Stomach (tissue), 8 donors: ENCODE measurements at regions not wholly inside any gene's neighbourhood (a gene's known extent, or its start where the extent isn't known, plus 50 kb on each side); places are given as distances from the start of the nearest gene placed in this dataset.

Experiments used
- DNase-seq, 2 donors: peaks; one replicate each; pipeline versions ENCODE4 v3.0.0 to v3.0.0-alpha.2; 2013 to 2019
- H3K27ac ChIP-seq, 5 donors: fragments of 200-600 bp in 4 of 5; sonication (generic) in 4 of 5; one replicate each; pipeline ENCODE4 v1.5.1; 2013 to 2019; ENCODE audit warnings: mild to moderate bottlenecking in 1 of 5, moderate library complexity in 1 of 5
- H3K27me3 ChIP-seq, 3 donors: fragments of 200-600 bp; sonication (generic); one replicate each; pipeline ENCODE4 v1.5.1; 2017 to 2019; ENCODE audit warnings: mixed run types in 1 of 3
- H3K36me3 ChIP-seq, 4 donors: fragments of 200-600 bp; sonication (generic); 1 replicate in 3 of 4; 2 replicates in 1 of 4; pipeline ENCODE4 v1.5.1; 2016 to 2019
- H3K4me1 ChIP-seq, 4 donors: fragments of 200-600 bp; sonication (generic); one replicate each; pipeline ENCODE4 v1.5.1; 2016 to 2019
- H3K4me3 ChIP-seq, 4 donors: fragments of 200-600 bp; sonication (generic) in 3 of 4; one replicate each; pipeline ENCODE4 v1.5.1; 2016 to 2019; ENCODE audit warnings: mild to moderate bottlenecking in 1 of 4
- H3K9me3 ChIP-seq, 4 donors: fragments of 200-600 bp; sonication (generic); one replicate each; pipeline ENCODE4 v1.5.1; 2016 to 2019
- EP300 ChIP-seq: sonication (generic); formaldehyde crosslinking; IDR thresholded peaks from one replicate; pipeline ENCODE4 v1.6.1; 2017; ENCODE audit warnings: antibody characterized with exemption
- POLR2A ChIP-seq, 4 donors: fragments of 450-650 bp; IDR thresholded peaks; one replicate each; pipeline ENCODE4 v1.6.1; 2016; ENCODE audit warnings: antibody characterized with exemption in 4 of 4, control low read depth in 2 of 4, mild to moderate bottlenecking in 1 of 4, moderate library complexity in 1 of 4
- POLR2AphosphoS5 ChIP-seq, 3 donors: sonication (generic); formaldehyde crosslinking; IDR thresholded peaks; one replicate each; pipeline ENCODE4 v1.6.1; 2016; ENCODE audit warnings: antibody characterized with exemption in 3 of 3
- WGBS, 5 donors: extraction: QIAGEN DNeasy Blood & Tissue Kit in 3 of 5; methylation state at CpG; one replicate each; pipeline versions ENCODE4 v1.1.5 to v1.1.7; 2013 to 2018; 5-methylcytosine and 5-hydroxymethylcytosine counted together
- intact Hi-C: fragments of 100-400 bp; cut with DNase I; formaldehyde crosslinking; loops from one replicate; pipeline ENCODE4 v1.15.1; 2023; ENCODE audit warnings: low total_unique reads
- TF ChIP-seq, protein P1 (sequence below), 7 experiments: fragments of 450-650 bp in 4 of 7; fragments of 200-600 bp in 3 of 7; sonication (generic) in 3 of 7; IDR thresholded peaks; one replicate each; pipeline ENCODE4 v1.5.1; 2016 to 2019; ENCODE audit warnings: antibody characterized with exemption in 7 of 7, control low read depth in 2 of 7, mild to moderate bottlenecking in 1 of 7
- donor health status: healthy with polysubstance abuse.
- donor health status: Bipolar disorder and iron deficiency.
- donor health status: healthy.

DNA sequence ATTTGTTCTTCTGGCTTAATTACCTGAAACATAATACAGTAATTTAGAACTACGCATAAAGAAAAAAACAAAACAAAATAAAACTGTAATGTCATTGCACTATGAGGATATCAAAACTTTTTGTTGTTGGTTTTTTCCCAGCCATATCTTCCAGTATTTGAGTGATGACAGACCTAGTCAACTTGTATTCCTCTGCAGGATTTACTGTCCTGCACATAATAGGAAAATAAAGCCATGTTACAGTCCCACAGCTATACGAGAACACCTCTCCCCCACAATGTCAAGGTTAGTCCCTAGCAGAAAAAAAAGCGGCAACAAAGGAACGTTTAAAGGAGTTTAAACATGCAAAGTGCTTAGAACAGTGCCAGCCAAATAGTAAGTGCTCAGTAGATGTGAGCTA, 55.3 kb upstream of the PRDX6 start:
- TF ChIP-seq POLR2A (IDR thresholded peaks at IDR 0.05) (no peak), POLR2AphosphoS5 (IDR thresholded peaks at IDR 0.05) (no peak), EP300 (no peak)
- TF ChIP-seq, protein P1, sequence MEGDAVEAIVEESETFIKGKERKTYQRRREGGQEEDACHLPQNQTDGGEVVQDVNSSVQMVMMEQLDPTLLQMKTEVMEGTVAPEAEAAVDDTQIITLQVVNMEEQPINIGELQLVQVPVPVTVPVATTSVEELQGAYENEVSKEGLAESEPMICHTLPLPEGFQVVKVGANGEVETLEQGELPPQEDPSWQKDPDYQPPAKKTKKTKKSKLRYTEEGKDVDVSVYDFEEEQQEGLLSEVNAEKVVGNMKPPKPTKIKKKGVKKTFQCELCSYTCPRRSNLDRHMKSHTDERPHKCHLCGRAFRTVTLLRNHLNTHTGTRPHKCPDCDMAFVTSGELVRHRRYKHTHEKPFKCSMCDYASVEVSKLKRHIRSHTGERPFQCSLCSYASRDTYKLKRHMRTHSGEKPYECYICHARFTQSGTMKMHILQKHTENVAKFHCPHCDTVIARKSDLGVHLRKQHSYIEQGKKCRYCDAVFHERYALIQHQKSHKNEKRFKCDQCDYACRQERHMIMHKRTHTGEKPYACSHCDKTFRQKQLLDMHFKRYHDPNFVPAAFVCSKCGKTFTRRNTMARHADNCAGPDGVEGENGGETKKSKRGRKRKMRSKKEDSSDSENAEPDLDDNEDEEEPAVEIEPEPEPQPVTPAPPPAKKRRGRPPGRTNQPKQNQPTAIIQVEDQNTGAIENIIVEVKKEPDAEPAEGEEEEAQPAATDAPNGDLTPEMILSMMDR (IDR thresholded peaks at IDR 0.05) = no peak
- Histone ChIP-seq H3K4me1 (peaks cover 0 to 12% (median 5%) of the 10 kb centered on the region in 4 donors), H3K27me3 (no peaks in the 10 kb centered on the region), H3K27ac (no peak overlapping the region), H3K9me3 (no peaks in the 10 kb centered on the region), H3K4me3 (no peak overlapping the region), H3K36me3 (peaks cover 0 to 12% (median 9%) of the 10 kb centered on the region in 4 donors)
- DNase-seq = no peak
- intact Hi-C loops = loop anchor here (10.0 kb wide), 1 partner anchor 403 kb away; the partner anchor contains the start of genes CENPL and DARS2
- 81 to 91% (median 82%) methylated on average over 4 of the region's 4 CpGs for WGBS, 5 donors

DNA sequence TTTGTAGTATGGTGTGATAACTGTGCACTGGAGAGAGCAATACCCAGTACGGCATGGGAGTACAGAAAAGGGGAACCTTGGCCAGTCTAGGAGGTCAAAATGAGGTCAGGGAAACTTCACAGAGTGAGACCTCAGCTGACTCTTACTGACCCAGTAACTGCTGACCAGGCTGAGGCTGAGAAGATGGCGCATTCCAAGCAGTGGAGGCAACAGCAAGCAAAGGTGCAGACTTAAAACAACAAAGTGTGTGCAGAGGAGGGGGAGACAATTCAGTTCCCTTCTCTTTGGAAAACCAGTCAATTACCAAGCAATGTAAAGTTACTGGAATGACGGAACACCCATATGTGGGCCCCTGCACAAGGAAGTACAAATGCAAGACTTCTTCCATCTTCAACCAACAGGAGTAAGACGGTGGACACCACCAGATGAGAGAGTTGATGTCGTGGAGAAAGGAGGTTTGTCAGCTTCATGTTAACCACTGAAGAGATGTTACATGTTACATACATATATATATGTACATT, 54.6 kb upstream of the PRDX6 start:
- no peak for DNase-seq
- no peaks in the 10 kb centered on the region for H3K9me3 ChIP-seq
- H3K4me1 ChIP-seq = peaks cover 0 to 12% (median 5%) of the 10 kb centered on the region in 4 donors
- 59 to 77% (median 70%) methylated on average over 5 of the region's 5 CpGs for WGBS, 5 donors
- H3K36me3 ChIP-seq = peaks cover 0 to 10% (median 6%) of the 10 kb centered on the region in 4 donors
- no peaks in the 10 kb centered on the region for H3K27me3 ChIP-seq
- no peak overlapping the region for H3K27ac ChIP-seq
- TF ChIP-seq POLR2A (IDR thresholded peaks at IDR 0.05) (no peak), POLR2AphosphoS5 (IDR thresholded peaks at IDR 0.05) (no peak), EP300 (no peak)
- TF ChIP-seq, protein P1 (IDR thresholded peaks at IDR 0.05) = no peak
- intact Hi-C loops = loop anchor here (10.0 kb wide), 1 partner anchor 402 kb away; the partner anchor contains the start of genes CENPL and DARS2
- no peak overlapping the region for H3K4me3 ChIP-seq

DNA sequence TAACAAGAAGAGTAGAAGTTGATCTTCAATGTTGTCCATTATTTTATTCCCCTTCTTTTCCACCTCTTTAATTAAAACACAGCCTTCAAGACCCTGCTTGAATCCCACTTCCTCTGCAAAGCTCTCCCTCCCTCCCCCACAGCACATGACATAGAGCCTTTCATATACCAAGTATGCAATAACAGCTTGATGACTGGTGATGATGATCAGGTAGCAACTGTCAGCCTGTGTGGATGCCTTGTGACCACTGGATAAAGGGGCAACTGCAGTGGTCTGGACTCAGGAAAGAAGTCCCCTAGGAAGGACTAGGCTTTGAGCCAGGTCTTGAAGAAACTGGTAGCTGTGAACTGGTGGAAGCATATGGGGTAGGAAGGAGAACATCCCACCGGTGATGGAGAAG, 53.8 kb upstream of the PRDX6 start:
- TF ChIP-seq, protein P1 (IDR thresholded peaks at IDR 0.05) = no peak
- TF ChIP-seq EP300 (no peak), POLR2AphosphoS5 (IDR thresholded peaks at IDR 0.05) (no peak), POLR2A (IDR thresholded peaks at IDR 0.05) (no peak)
- Histone ChIP-seq H3K27ac (no peak overlapping the region), H3K4me3 (no peak overlapping the region), H3K27me3 (no peaks in the 10 kb centered on the region), H3K36me3 (peaks cover 0 to 5% (median under 1%) of the 10 kb centered on the region in 4 donors), H3K9me3 (no peaks in the 10 kb centered on the region), H3K4me1 (peaks cover 0 to 12% (median 5%) of the 10 kb centered on the region in 4 donors)
- intact Hi-C loops = loop anchor here (10.0 kb wide), 1 partner anchor 402 kb away; the partner anchor contains the start of genes CENPL and DARS2
- 80 to 89% (median 87%) methylated on average over 1 of the region's 1 CpG for WGBS, 5 donors
- no peak for DNase-seq

DNA sequence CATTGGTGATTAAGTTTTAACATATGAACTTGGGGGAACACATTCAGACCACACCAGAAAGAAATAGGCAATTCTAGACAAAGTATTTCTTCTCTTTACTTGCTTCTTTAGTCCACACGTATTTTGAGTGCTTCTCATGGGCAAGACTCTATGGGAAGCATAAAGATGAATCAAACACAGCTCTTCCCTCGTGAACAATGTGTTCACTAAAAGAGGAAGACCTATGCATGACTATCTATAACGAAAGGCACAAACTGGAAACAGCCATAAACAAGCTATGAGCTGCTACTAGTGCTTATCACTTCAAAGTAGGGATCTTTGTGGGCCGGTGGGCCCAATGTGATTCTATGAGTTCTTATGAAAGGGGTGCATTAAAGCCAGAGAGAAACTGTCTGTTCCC, 53.0 kb upstream of the PRDX6 start:
- peaks cover 0 to 4% (median 0%) of the 10 kb centered on the region in 4 donors for H3K36me3 ChIP-seq
- H3K27me3 ChIP-seq = no peaks in the 10 kb centered on the region
- 84 to 91% (median 89%) methylated on average over 4 of the region's 4 CpGs for WGBS, 5 donors
- peaks cover 0 to 18% (median 11%) of the 10 kb centered on the region in 4 donors for H3K4me1 ChIP-seq
- intact Hi-C loops = loop anchor here (10.0 kb wide), 1 partner anchor 401 kb away; the partner anchor contains the start of genes CENPL and DARS2
- H3K4me3 ChIP-seq = no peak overlapping the region
- no peak for TF ChIP-seq POLR2AphosphoS5 (IDR thresholded peaks at IDR 0.05)
- no peak for TF ChIP-seq EP300
- TF ChIP-seq POLR2A (IDR thresholded peaks at IDR 0.05) = no peak
- TF ChIP-seq, protein P1 (IDR thresholded peaks at IDR 0.05) = no peak
- H3K9me3 ChIP-seq = no peaks in the 10 kb centered on the region
- DNase-seq = no peak
- no peak overlapping the region for H3K27ac ChIP-seq
